ENCODE measurements at regions not wholly inside any gene's neighbourhood (a gene's known extent, or its start where the extent isn't known, plus 50 kb on each side); places are given as distances from the start of the nearest gene placed in this dataset.

DNA sequence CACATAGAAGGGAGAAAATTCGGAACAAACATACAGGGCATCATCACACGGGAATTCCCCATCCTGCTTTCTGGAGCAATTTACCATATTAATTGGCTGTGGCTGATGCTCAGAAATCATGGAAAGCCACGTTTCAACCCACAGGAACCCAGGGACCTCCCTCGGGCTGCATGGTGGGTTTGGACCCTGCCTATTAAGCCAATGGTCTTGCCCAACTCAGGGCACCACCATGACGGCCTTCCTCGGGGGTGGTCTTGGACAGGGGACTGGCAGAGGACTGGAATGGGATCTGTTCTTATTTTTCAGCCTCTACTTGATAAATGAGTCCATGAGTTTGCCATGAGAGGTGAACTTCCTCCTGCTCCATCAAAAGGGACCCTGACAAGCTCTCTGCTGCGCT, 374.0 kb downstream of the SHANK2 start:
- TF ChIP-seq, protein P1, sequence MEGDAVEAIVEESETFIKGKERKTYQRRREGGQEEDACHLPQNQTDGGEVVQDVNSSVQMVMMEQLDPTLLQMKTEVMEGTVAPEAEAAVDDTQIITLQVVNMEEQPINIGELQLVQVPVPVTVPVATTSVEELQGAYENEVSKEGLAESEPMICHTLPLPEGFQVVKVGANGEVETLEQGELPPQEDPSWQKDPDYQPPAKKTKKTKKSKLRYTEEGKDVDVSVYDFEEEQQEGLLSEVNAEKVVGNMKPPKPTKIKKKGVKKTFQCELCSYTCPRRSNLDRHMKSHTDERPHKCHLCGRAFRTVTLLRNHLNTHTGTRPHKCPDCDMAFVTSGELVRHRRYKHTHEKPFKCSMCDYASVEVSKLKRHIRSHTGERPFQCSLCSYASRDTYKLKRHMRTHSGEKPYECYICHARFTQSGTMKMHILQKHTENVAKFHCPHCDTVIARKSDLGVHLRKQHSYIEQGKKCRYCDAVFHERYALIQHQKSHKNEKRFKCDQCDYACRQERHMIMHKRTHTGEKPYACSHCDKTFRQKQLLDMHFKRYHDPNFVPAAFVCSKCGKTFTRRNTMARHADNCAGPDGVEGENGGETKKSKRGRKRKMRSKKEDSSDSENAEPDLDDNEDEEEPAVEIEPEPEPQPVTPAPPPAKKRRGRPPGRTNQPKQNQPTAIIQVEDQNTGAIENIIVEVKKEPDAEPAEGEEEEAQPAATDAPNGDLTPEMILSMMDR (IDR thresholded peaks at IDR 0.05; ENCODE audit: insufficient read depth, low read depth, low read length, missing control alignments), result no peak

DNA sequence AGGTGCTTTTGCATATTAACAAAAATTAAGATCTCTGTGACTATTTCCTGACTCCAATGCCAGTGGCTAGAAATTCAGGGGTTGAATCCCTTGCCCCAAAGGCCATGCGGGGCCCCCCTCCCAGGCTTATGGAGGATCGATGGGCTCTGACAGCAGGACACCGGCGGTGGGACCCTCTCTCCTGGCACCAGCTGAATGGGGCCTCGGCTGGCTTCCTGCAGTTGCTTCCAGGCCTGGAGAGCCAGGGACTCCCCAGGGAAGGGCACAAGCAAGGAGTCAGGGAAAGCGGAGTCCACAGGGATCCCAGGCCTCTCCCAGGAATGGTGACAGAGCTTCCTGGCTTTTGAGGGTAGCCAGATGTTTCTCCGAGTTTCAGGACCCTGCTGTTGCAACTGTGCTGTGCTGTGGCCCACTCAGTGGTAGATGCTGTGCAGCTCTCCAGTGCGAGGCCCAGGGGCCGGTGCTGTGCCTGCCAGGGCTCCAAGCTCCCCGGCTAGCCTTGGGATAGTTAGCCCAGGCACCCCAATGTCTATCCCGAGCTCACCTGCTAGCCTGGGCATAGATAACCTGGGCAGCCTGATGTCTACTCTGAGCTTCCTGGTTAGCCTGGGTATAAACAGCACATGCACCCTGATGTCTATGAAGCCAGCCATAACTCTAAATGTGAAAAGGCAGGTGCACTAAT, 372.6 kb downstream of the SHANK2 start:
- DNase-seq (ENCODE audit: low read depth), result no peak
- no peak overlapping the region for H3K4me3 ChIP-seq (ENCODE audit: low read depth, low read length)
- TF ChIP-seq, protein P1 (IDR thresholded peaks at IDR 0.05; ENCODE audit: insufficient read depth, low read depth, low read length, missing control alignments), result no peak

More for the DNA sequence above, 374.0 kb downstream of the SHANK2 start:
- no peak for DNase-seq (ENCODE audit: low read depth)
- no peak overlapping the region for H3K4me3 ChIP-seq (ENCODE audit: low read depth, low read length)

DNA sequence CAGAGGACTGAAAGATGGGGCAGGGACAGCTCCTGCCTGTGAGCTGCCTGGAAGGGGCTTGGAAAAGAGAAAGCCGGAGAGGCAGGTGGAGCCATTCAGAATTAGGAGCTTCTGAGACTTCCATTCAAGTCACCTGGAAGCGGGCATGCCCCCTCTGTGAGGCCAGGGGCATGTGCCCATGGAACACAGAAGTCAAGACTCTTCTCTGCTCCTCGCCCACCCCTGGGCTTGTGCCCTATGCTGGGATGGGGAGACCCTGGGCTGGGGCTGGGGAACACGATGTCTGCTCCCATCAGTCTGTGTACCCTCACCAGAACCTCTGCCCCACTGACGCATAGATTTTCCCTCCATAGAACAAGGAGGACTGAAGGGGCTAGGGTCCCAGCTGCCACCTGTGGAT, 372.0 kb downstream of the SHANK2 start:
- no peak overlapping the region for H3K4me3 ChIP-seq (ENCODE audit: low read depth, low read length)
- no peak for DNase-seq (ENCODE audit: low read depth)
- TF ChIP-seq, protein P1 (IDR thresholded peaks at IDR 0.05; ENCODE audit: insufficient read depth, low read depth, low read length, missing control alignments), result no peak

DNA sequence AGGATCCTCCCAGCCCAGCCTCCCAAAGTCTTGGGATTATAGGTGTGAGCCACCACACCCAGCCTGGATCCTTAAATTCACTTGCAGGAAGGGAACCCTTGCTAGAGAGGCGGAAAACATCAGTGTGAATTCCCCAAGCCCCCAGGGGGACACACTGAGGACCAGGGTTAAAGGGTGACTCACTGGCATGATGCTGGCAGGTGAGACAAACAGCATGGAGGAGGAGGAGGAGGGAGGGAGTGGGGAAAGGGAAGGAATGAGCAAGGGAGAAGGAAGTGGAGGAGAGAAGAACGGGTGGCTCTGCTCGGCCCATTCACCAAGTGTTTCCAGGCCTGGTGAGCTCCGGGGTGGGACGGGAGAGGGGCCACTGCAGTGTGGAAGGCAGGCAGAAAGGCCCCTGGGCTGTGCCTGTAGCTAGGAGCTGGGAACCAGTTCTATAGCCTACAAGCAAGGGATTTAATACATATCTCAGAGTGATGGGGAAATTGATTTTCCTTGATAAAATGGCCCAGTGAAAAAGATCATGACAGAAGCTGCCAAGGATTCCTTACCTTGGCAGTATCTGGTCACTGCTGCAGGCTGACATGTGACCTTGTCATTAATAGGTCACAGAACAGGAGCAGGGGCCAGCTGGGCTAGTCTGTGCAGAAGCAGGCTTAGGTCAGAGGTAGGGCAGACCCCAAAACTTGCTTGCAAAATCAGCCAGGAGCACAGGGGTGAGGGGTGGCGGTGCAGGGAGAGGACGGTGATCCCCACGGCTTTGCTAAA, 370.2 kb downstream of the SHANK2 start:
- H3K4me3 ChIP-seq (ENCODE audit: low read depth, low read length), result no peak overlapping the region
- DNase-seq (ENCODE audit: low read depth), result no peak
- TF ChIP-seq, protein P1 (IDR thresholded peaks at IDR 0.05; ENCODE audit: insufficient read depth, low read depth, low read length, missing control alignments), result no peak

DNA sequence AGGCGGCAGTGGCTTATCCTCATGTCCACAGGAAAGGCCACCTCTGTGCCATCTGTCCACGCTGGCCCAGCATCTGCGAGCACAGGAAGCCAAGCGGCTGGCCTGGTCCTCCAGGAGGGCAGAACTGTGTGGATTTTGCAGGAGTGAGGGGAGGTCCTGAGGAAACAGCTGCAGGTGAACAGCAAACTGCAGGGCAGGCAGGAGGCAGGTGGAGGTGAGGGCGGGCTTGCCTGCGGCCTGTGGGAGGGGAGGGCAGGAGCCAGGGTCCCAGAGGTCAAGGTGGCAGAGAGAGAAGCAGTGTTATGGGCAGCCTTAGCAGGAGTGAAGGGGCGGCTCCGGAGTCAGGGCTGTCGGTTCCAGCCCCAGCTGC, 369.7 kb downstream of the SHANK2 start:
- no peak for DNase-seq (ENCODE audit: low read depth)
- H3K4me3 ChIP-seq (ENCODE audit: low read depth, low read length), result no peak overlapping the region
- TF ChIP-seq, protein P1 (IDR thresholded peaks at IDR 0.05; ENCODE audit: insufficient read depth, low read depth, low read length, missing control alignments), result no peak

DNA sequence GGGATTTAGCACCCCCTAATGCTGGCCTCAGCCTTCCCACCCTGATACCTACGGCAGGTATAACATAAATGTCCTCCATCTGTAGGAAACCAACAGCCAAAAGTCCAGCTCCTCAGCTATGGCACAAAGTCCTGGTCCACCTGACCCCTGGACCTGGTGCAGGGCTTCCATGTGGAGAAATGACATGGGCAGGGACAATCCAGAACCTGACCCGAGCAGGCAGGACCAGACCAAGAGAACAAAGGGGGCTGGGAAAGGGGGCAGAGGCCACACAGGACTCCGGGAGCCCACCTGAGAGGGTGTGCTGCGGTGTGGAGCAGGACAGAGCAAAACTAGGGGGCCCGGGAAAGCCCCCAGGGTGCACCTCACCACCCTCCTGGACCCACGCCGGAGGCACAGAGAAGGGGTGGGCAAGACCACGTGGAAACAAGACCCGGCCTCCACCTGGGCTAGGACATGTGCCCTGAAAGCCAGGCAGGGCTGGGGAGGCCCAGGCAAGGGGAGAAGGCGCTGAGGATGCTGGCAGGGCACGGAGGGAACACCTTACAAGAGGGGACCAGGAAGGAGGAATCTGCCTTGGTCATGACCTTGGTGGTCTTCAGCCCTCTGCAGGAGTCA, 368.9 kb downstream of the SHANK2 start:
- TF ChIP-seq, protein P1 (IDR thresholded peaks at IDR 0.05; ENCODE audit: insufficient read depth, low read depth, low read length, missing control alignments), result no peak

More for the DNA sequence above, 368.9 kb downstream of the SHANK2 start:
- no peak for DNase-seq (ENCODE audit: low read depth)
- no peak overlapping the region for H3K4me3 ChIP-seq (ENCODE audit: low read depth, low read length)

All from GM12865 (cell line).